Fibroblast of skin of scalp (primary cell): ENCODE measurements at regions not wholly inside any gene's neighbourhood (a gene's known extent, or its start where the extent isn't known, plus 50 kb on each side); places are given as distances from the start of the nearest gene placed in this dataset.
"Not testable (repeated sequence)": the region's sequence is repeated elsewhere in the genome, so short reads cannot be mapped to it uniquely, and the experiment has no call there.

Experiments used
- DNase-seq: peaks from one replicate; pipeline ENCODE4 v3.0.0-alpha.2; 2013

DNA sequence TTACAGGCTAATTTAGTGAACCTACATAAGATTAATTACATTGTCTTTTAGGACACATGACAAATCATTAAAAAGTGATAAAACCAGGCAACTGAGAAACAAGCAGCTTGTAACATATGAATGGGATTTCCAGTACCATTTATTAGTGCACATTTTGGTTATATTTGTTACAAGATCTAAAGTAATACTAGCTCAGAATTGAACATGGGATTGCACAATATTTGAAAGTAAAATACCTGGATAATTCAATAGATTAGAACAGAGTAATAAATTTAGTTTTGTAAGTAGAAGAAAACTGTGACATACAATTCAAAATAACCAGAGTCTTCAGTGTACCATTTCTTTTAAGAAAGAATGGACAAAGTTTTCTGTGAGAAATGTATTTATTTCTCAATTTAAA lies 1400.7 kb upstream of the ACVR2A start:
- no peak for DNase-seq

DNA sequence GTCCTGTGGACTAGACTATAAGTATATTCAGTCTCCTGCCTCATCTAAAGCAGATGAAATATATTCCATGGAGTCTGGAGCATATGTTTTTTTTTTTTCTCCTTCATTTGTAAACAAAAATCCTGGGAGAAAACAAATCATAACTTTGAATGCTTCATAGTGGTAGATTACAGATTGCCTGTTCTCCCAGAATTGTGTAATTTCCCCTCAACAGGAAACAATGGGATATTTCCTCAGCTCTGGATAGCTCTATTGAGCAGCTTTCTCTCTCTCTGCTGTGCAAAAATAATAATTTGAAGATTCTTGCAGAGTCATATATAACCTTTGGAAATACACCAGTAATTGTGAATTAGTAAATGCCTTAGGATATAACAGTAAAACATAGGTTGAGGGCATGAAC lies 1406.6 kb upstream of the ACVR2A start:
- DNase-seq = no peak

DNA sequence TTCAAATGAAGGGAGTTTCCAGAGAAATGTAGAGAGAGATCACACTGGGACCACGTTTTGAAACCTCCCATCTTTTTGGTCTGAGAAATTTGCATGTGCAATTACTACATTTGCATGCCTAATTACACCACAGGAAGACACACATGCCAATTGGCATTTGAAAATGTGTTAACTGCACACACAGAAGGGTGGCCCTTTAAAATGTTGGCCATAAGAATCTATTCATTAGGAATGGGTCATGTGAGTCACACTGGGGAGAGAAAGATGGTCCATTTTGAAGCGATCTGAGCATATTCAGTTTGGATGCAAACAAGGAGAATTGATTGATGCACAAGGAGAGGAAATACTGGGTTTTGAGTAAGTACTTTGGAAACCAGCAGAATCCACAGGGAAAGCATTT lies 1407.1 kb upstream of the ACVR2A start:
- no peak for DNase-seq

DNA sequence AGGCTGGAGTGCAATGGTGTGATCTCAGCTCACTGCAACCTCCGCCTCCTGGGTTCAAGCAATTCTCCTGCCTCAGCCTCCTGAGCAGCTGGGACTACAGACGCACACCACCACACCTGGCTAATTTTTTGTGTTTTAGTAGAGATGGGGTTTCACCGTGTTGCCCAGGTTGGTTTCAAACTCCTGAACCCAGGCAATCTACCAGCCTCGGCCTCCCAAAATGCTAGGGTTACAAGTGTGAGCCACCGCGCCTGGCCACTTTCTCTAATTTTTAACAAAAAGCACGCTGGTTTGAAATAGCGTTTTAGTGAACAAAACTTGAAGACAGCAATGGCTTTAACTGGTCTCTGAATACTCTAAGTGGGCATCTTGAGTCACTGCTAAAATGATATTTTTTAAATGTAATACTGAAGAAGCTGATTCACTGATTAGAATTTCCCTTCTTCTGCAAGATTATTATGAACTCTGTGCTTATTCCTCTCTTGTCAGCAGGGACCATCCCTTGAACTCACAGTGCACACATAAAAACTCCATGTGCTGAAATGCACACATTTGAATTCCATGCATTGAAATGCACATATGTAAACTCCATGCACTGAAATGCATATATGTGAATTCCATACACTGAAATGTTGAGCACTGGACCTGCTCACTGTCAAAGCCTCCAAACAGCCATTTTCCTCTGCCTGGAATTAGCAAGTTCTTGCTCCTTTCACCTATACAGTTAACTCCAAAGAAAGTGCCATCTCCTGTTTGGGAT lies 1411.5 kb upstream of the ACVR2A start:
- DNase-seq = no peak

DNA sequence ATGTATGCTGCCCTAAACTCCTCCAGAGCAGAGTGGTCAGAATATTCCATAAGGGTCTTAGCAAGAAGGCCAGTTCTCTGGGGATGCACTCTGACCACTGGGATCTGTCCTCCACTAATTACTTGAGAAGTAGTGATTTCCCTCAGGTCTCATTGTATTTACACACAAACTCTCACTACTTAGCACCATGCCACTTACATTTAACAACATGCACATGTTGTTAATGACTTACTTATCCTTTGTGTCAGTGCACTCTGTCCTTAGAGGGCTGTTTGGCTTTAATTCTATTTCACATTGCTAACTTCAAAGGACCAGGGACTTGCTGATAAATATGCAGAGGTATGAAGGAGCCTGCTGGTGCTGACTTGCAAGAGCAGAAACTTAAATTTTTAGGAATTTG lies 1415.5 kb upstream of the ACVR2A start:
- DNase-seq = no peak

DNA sequence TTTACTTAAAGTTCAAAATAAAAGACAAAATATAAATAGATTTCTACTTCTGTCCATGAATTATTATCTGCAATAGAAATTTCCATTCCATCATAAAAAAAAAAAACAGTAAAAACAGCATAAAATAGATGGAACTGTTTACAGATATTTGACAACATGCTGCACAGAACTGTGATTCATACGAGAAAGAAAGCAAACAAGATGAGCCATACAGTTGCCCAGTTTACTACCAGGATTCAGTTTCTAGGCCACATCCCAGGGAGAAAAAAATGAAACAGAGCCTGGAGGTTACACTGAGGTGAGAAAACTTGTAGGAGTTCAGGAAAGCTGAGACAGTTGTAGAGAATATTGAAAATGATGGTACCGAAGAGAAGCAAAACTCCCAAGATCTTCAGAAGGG lies 1426.9 kb upstream of the ACVR2A start:
- DNase-seq = no peak

DNA sequence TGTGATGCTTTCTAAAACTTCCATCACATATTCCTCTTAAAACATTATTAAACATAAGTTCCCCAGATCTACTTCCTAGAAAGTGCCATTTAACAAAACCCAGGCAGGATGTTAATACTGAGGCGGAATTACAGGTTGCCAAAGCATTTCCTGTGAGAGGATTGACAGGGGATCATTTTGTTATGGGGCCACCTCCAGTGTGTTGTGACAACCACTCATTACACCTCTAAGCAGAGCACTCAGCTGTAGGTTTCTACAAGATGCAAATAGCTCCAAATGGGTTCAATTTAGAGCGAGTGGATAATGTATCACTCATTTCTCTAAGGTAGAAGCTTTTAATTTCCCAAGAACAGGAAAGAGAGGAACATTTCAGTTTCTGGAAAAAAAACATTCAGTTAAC lies 1429.5 kb upstream of the ACVR2A start:
- no peak for DNase-seq

DNA sequence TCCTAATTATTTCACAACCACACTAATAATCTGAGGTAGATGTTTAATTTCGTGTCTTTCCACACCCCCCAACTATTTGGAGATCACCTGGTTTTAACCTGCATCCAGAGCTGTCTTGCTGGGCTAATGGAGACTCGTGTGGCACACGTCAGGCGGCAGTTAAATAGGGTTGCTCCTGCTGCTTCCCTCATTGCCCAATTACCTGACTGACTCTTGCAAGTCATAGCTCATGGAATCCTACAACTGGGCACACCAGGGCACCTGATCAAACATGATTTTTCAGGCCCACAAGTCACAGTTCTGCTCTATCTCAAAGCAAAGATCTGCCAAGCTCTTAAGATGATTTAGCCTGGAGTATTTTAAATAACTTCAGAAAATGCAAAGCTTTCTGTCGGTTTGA lies 1430.4 kb upstream of the ACVR2A start:
- DNase-seq = no peak

DNA sequence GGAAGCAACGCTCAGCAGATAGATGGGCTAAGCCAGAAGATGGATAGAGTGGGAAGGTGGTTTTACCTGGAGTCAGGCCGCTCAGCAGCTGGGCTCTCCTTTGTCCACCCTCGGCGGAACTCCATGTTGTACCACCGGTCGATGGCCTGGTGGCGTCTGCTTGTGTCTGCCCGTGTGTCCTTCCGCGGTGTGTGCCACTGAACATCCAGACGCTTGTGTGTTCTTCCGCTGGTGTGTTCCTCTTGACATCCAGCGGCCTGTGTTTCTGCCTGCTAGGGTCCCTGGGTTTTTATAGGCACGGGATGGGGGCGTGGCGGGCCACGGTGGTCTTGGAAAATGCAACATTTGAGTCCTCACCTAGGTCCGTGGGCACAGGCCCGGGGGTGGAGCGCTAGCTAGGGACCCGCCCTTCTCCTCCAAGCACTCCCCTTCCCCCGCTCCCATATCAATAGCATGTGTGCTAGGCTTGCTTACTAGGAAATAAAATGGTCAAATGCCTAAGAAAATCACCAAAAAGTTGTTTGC lies 1431.7 kb upstream of the ACVR2A start:
- no peak for DNase-seq

DNA sequence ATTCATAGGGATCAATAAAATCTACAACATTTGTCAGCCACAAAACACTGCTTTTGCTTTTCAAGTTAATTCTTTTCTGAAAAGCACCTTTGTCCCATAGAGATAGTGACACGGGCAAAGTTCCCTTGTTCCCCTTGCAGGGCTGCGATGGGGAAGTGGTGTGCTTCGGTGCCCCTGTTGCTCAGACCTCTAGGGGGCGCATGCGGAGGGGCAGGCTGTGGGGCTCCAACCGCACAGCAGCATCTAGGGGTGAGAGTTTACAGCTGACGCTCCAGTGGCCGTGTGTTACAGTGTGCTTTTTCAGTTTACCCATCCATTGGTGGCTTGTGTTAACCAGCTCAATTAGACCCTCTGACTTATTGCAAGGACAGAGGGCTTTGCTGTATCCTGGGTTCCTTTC lies 1432.2 kb upstream of the ACVR2A start:
- DNase-seq = no peak

DNA sequence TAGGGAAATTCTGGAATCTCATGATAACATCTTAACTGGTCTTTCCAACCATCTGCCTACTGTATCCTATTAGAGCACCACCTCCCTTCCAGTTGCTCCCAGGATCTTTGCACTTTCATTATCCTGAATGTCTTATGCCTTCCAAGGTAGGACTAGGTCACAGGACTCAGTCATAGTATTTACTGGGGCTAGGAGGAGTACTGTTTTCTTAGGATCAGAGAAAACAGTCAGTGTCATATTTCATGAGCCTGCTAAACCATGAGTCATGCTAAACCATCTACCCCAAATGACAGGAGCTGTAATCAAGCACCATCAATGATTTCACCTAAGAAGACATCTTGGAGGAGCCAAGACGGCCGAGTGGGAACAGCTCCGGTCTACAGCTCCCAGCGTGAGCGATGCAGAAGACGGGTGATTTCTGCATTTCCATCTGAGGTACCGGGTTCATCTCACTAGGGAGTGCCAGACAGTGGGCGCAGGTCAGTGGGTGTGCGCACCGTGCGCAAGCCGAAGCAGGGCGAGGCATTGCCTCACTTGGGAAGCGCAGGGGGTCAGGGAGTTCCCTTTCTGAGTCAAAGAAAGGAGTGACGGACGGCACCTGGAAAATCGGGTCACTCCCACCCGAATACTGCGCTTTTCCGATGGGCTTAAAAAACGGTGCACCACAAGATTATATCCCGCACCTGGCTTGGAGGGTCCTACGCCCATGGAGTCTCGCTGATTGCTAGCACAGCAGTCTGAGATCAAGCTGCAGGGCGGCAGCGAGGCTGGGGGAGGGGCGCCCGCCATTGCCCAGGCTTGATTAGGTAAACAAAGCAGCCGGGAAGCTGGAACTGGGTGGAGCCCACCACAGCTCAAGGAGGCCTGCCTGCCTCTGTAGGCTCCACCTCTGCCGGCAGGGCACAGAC lies 1439.2 kb upstream of the ACVR2A start:
- not testable (repeated sequence) for DNase-seq

DNA sequence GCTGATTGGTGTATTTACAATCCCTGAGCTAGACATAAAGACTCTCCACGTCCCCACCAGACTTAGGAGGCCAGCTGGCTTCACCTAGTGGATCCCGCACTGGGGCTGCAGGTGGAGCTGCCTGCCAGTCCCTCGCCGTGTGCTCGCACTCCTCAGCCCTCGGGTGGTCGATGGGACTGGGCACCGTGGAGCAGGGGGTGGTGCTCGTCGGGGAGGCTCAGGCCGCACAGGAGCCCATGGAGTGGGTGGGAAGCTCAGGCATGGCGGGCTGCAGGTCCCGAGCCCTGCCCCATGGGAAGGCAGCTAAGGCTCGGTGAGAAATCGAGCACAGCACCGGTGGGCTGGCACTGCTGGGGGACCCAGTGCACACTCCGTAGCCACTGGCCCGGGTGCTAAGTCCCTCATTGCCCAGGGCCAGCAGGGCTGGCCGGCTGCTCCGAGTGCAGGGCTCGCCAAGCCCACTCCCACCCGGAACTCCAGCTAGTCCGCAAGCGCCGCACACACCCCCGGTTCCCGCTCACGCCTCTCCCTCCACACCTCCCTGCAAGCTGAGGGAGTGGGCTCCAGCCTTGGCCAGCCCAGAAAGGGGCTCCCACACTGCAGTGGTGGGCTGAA lies 1441.2 kb upstream of the ACVR2A start:
- not testable (repeated sequence) for DNase-seq

DNA sequence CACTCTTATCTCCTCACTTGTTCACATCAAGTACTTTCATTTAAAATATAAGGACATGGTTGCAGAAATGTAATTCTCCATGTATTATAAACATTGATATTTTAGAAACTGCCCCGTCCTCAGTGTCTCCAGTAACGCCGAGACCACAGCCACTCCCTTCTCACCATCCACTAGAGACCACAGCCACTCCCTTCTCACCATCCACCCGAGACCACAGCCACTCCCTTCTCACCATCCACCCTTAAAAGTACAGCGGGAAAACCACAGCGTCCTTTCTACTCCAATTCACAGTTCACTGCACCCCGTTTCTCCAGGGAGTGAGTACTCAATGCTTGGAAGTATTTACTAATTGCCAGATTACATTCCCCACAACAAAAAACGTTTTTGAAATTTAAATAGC lies 1452.2 kb upstream of the ACVR2A start:
- DNase-seq = no peak

DNA sequence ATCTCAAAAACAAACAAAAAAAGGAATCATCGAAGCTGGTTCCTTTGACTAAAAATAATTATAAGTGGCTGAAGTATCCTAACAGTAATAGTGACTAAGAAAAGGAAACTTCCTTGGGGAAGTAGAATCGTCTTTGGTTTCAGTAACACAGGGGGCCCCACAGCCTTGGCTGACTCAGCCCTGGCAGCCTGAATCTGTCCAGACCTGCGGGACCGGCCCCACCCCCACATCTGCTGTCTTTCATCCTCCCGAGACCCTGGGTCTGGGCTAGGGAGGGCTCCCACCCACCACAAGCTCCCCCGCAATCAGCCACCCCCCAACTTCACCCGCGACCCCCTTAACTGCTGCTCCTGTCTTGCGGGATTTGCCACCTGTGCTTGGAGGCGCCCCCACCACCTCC lies 1452.6 kb upstream of the ACVR2A start:
- DNase-seq = no peak

DNA sequence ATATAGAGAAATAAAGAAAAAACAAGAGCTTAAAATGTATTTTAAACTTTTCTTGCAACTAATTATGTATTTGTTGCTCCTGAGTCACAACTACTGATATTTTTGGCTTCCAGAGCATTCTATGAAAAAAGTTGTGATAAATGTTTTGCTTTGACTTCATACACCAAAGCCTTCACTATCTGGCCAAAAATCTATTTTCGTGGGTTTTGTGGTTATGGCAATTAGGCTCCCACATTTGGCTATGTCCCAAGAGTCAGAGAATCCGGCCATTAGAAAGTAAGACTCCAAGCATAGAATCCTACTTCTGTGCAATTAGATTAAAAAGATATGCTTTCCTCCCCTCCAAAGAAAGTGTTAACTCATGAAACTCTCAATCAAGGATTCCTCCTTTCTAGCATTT lies 1456.1 kb upstream of the ACVR2A start:
- DNase-seq = peak; percentile 66

DNA sequence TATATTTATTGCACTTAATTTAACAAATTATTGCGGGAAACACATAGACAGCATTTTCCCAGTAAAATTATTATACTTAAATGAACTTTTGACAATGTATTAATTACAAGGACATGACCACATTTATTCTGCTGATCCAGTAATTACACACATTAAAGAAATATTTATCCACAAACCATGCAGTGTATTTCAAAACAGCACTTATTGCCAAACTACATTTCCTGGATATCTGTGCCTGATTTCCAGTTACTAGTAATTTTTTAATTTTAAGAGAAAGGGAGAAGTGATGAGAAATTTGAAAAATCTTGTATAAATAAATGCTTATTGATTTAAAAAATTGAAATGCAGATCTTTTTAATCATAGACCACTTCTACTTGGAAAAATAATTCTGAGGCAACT lies 1458.7 kb upstream of the ACVR2A start:
- no peak for DNase-seq

DNA sequence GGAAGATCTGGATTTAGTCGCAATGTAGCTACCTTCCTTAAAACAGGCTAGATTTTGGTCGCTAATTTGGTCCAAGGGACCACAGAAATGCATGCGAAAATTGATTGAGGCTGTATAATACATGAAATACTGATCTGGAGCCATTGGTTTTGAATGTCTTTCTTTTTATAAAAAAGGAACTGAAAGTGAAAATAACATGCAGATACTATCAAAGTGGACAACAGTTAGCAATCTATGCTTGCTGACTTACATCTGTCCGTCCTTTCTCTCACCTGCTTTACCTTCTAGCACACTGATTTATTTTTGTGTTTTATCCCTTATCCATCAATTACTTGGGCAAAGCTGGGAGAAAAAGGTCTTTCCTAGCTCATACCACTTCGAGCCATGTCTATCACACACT lies 1459.8 kb upstream of the ACVR2A start:
- no peak for DNase-seq

DNA sequence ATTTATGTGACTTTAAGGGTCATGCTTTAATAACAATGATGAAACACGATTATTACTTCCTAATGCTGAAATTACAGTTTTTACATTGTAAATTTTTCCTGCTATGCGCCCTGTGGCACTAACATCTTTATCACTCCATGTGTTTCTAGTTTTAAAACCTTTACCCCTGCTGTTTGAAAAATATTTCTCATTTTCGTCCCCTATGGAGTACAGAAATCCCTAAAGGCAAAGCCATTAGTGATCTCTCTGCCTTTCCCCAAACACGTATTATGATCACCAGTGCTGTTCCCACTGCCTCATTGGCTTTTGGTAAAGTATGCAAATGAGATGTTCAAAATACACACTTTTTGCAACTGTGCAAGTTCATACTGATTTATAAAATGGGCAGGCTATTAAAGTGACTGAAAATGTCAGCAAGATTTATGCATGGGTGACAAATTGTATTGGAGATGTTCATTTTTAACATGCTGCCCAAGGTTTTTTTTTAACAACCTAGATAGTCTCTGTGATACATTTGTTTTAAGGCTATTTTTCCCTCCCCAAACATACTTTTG lies 1468.2 kb upstream of the ACVR2A start:
- DNase-seq = no peak

DNA sequence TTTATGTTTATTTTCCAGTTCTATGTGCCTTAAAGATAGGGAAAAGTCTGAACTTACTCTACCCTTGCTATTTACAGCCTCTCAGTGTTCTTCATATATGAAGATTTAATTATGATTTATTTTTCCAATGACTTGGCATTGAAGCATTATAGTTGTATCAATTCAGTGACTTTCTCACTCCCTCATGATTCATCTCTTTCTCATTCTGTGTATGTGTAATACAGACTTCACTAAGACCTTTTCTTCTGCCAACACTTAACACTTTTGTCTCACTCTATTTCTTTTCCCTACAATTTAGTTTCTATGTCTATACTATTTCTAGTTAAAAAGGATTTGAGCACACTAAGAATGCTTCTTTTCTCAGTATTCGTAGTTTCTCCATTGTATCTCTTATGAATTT lies 1470.3 kb upstream of the ACVR2A start:
- peak; percentile 14 for DNase-seq

DNA sequence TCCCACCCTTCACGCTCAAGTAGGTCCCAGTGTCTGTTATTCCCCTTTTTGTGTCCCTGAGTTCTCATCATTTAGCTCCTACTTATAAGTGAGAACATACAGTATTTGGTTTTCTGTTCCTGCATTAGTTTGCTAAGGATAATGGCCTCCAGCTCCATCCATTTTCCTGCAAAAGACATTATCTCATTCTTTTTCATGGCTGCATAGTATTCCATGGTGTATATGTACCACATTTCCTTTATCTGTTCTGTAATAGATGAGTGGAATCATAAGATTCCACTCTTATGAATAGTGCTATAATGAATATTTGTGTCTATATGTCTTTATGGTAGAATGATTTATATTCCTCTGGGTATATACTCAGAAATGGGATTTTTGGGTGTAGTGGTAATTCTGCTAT lies 1473.5 kb upstream of the ACVR2A start:
- DNase-seq = not testable (repeated sequence)

DNA sequence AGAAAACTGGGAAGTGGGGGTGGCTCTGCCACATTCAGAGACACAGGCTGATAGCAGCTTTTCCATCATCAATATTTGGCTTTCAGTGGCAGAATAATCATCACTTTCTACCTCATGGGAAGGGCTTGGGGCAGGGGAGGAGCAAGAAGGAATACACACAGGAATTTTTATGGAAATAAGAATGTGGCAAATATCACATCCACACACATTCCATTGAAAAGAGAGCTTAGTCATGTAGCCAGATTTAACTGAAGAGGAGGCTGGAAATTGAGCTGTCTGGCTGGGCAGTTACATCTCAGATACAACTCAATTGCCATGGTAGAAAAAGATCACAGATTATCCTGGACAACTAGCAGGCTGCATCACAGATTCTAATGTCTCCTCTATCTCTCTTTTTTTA lies 1474.0 kb upstream of the ACVR2A start:
- peak; percentile 82 for DNase-seq

DNA sequence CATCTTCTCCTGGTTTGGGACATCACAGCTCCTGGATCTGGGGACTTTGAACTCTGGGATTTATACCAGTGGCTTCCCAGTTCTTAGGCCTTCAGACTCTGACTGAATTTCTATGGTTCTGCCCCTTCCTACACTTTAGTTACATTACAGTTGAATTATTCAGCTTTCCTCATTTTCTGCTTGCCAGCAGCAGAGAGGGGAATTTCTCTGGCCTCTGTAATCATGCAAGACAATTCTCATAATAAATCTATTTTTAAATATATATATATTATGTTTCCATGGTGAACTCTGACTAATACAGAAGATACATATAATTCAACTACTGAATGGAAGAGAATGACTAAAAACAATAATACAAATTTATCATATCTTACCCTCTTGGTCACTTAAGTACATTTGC lies 1478.6 kb upstream of the ACVR2A start:
- peak; percentile 48 for DNase-seq

DNA sequence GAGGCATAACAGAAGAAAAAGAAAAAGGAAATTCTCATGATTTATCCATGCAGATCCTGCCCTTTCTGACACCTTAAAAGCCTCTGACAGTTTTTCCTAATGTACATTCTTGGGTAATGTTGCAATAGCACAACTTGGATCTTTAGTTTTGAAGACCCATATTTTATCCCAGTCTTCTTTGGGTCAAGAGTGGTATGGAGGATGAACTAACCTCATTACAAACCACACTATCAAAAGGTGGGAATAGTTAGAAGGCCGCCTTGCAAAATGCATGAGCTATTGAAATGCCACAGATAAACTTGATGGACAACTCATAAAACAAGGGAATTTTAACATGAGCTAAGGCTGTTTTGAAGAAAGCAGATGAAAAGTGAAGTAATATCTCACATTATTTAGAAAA lies 1479.8 kb upstream of the ACVR2A start:
- DNase-seq = no peak
